H1 (cell line): ENCODE measurements at regions not wholly inside any gene's neighbourhood (a gene's known extent, or its start where the extent isn't known, plus 50 kb on each side); places are given as distances from the start of the nearest gene placed in this dataset.
A peak's percentile ranks its signal among the peaks of the same experiment; 100 is the strongest.

Experiments used
- CTCF ChIA-PET: fragments of 300-600 bp; sonication (Branson Sonifier 250); formaldehyde crosslinking; loops from one replicate; lab custom pipeline; 2021; ENCODE audit not compliant: partially characterized antibody; lab: Charles Lee
- POLR2A ChIA-PET: fragments of 300-600 bp; sonication (Branson Sonifier 250); formaldehyde crosslinking; loops from one replicate; lab custom pipeline; 2021; ENCODE audit warnings: inconsistent platforms; ENCODE audit not compliant: partially characterized antibody; lab: Charles Lee
- DNase-seq, 2 experiments: peaks; one replicate each; pipeline versions ENCODE4 v3.0.0 to v3.0.0-alpha.2; 2010 to 2022; ENCODE audit warnings: low spot score in 2 of 2, low read depth in 1 of 2, mixed read lengths in 1 of 2
- FAIRE-seq: peaks from 2 replicates; lab custom pipeline; 2011; peaks lifted over from hg19 to GRCh38; lab: Jason Lieb, UNC
- H2AFZ ChIP-seq: 2 replicates; pipeline ENCODE4 v1.8.1; 2012; ENCODE audit warnings: low read length, inconsistent platforms
- H2AK5ac ChIP-seq: 2 replicates; pipeline ENCODE4 v1.6.1; 2013; ENCODE audit warnings: low read depth, low read length
- H2BK120ac ChIP-seq: replicated peaks from 2 replicates; pipeline ENCODE3; 2013; ENCODE audit warnings: low read depth, low read length, inconsistent platforms
- H2BK12ac ChIP-seq: 2 replicates; pipeline ENCODE4 v1.6.1; 2013; ENCODE audit warnings: low read depth, low read length
- H2BK15ac ChIP-seq: 2 replicates; pipeline ENCODE4 v1.6.1; 2013; ENCODE audit warnings: low read length
- H2BK20ac ChIP-seq: 2 replicates; pipeline ENCODE4 v1.6.1; 2013; ENCODE audit warnings: low read length
- H2BK5ac ChIP-seq: 2 replicates; pipeline ENCODE4 v1.6.1; 2013; ENCODE audit warnings: low read depth, low read length
- H3K14ac ChIP-seq: 2 replicates; pipeline ENCODE4 v1.6.1; 2013; ENCODE audit warnings: inconsistent platforms; ENCODE audit not compliant: insufficient read length
- H3K18ac ChIP-seq: 2 replicates; pipeline ENCODE4 v1.6.1; 2013; ENCODE audit warnings: low read length; ENCODE audit errors: extremely low read depth
- H3K23ac ChIP-seq: 2 replicates; pipeline ENCODE4 v1.6.1; 2013; ENCODE audit warnings: inconsistent platforms; ENCODE audit not compliant: insufficient read length
- H3K23me2 ChIP-seq: 2 replicates; pipeline ENCODE4 v1.6.1; 2013; ENCODE audit warnings: low read depth, low read length
- H3K27ac ChIP-seq: 2 replicates; pipeline ENCODE4 v1.6.1; 2011; ENCODE audit warnings: low read depth, low read length, inconsistent platforms
- H3K27me3 ChIP-seq, 4 experiments: replicated peaks in 1 of 4; 1 replicate in 1 of 4; 2 replicates in 3 of 4; pipeline versions ENCODE4 v1.6.1 to v1.8.1; 2011 to 2013; ENCODE audit warnings: low read length in 3 of 4, mild to moderate bottlenecking in 3 of 4, inconsistent platforms in 2 of 4, mixed read lengths in 2 of 4, moderate library complexity in 1 of 4; ENCODE audit not compliant: control insufficient read depth in 3 of 4, insufficient read depth in 3 of 4; ENCODE audit errors: extremely low read depth in 1 of 4
- H3K36me3 ChIP-seq, 4 experiments: 2 replicates each; pipeline versions ENCODE4 v1.6.1 to v1.8.1; 2011 to 2013; ENCODE audit warnings: mild to moderate bottlenecking in 4 of 4, low read length in 3 of 4, moderate library complexity in 2 of 4, control low read depth in 1 of 4, inconsistent platforms in 1 of 4; ENCODE audit not compliant: insufficient read depth in 4 of 4, control insufficient read depth in 2 of 4
- H3K4ac ChIP-seq: replicated peaks from 2 replicates; pipeline ENCODE3; 2013; ENCODE audit warnings: low read length, low read depth, mixed read lengths, inconsistent platforms; ENCODE audit not compliant: insufficient read length
- H3K4me1 ChIP-seq, 4 experiments: replicated peaks in 1 of 4; 1 replicate in 1 of 4; 2 replicates in 3 of 4; pipeline versions ENCODE4 v1.6.1 to v1.8.1; 2011 to 2013; ENCODE audit warnings: low read length in 3 of 4, inconsistent platforms in 2 of 4, mixed read lengths in 1 of 4; ENCODE audit not compliant: insufficient read depth in 4 of 4, control insufficient read depth in 3 of 4
- H3K4me2 ChIP-seq, 2 experiments: 2 replicates each; pipeline versions ENCODE4 v1.6.1 to v1.8.1; 2011 to 2013; ENCODE audit warnings: low read depth in 2 of 2, low read length in 2 of 2, control low read depth in 1 of 2, inconsistent platforms in 1 of 2, mild to moderate bottlenecking in 1 of 2; ENCODE audit not compliant: insufficient read depth in 1 of 2
- H3K4me3 ChIP-seq, 4 experiments: fragments of 200-600, 300-600 bp in 1 of 4; sonication (generic), shearing (Covaris generic), sonication (Bioruptor Twin) in 1 of 4; 2 replicates each; pipeline versions ENCODE4 v1.5.1 to v1.8.1; 2011 to 2016; ENCODE audit warnings: low read length in 4 of 4, low read depth in 3 of 4, control low read depth in 2 of 4, inconsistent platforms in 2 of 4, mild to moderate bottlenecking in 2 of 4, mixed read lengths in 1 of 4, moderate library complexity in 1 of 4; ENCODE audit not compliant: insufficient read depth in 2 of 4; ENCODE audit errors: extremely low read depth in 1 of 4
- H3K56ac ChIP-seq: replicated peaks from 2 replicates; pipeline ENCODE3; 2013; ENCODE audit warnings: low read depth, mild to moderate bottlenecking, mixed read lengths, low read length, inconsistent platforms; ENCODE audit not compliant: insufficient read length
- H3K79me1 ChIP-seq: 2 replicates; pipeline ENCODE4 v1.6.1; 2013; ENCODE audit warnings: low read depth, low read length, control low read depth
- H3K79me2 ChIP-seq, 2 experiments: 2 replicates each; pipeline versions ENCODE4 v1.6.1 to v1.8.1; 2012 to 2013; ENCODE audit warnings: low read length in 2 of 2, mild to moderate bottlenecking in 2 of 2, inconsistent platforms in 1 of 2; ENCODE audit not compliant: insufficient read depth in 2 of 2, control insufficient read depth in 1 of 2
- H3K9ac ChIP-seq, 4 experiments: replicated peaks in 1 of 4; 1 replicate in 1 of 4; 2 replicates in 3 of 4; pipeline versions ENCODE4 v1.6.1 to v1.8.1; 2011 to 2013; ENCODE audit warnings: low read depth in 3 of 4, low read length in 3 of 4, control low read depth in 2 of 4, mild to moderate bottlenecking in 2 of 4, moderate library complexity in 2 of 4, inconsistent platforms in 1 of 4; ENCODE audit errors: extremely low read depth in 1 of 4
- H3K9me3 ChIP-seq, 2 experiments: 2 replicates each; pipeline versions ENCODE4 v1.6.1 to v1.8.1; 2012 to 2013; ENCODE audit warnings: mild to moderate bottlenecking in 2 of 2, moderate library complexity in 2 of 2, control low read depth in 1 of 2, inconsistent platforms in 1 of 2, low read depth in 1 of 2, low read length in 1 of 2, mixed read lengths in 1 of 2; ENCODE audit not compliant: insufficient read depth in 2 of 2
- H4K20me1 ChIP-seq, 2 experiments: replicated peaks in 1 of 2; 2 replicates each; pipeline versions ENCODE3 to v1.8.1; 2011 to 2013; ENCODE audit warnings: inconsistent platforms in 2 of 2, low read length in 2 of 2, mild to moderate bottlenecking in 1 of 2; ENCODE audit not compliant: insufficient read depth in 2 of 2, control insufficient read depth in 1 of 2
- H4K5ac ChIP-seq: 2 replicates; pipeline ENCODE4 v1.6.1; 2013; ENCODE audit warnings: low read length, low read depth, mixed read lengths, inconsistent platforms; ENCODE audit not compliant: insufficient read length
- H4K8ac ChIP-seq: 2 replicates; pipeline ENCODE4 v1.8.0; 2013; ENCODE audit warnings: mild to moderate bottlenecking, moderate library complexity, low read length, inconsistent platforms; ENCODE audit not compliant: insufficient read depth; ENCODE audit errors: extremely low read depth
- H4K91ac ChIP-seq: replicated peaks from 2 replicates; pipeline ENCODE3; 2013; ENCODE audit warnings: low read length, mixed read lengths, inconsistent platforms; ENCODE audit not compliant: insufficient read length
- CHD1 ChIP-seq: IDR thresholded peaks from 2 replicates; pipeline ENCODE4 v1.6.1; 2012; ENCODE audit warnings: low read depth, low read length, improper control_type of control experiment
- CREB1 ChIP-seq: IDR thresholded peaks from 2 replicates; pipeline ENCODE4 v1.6.1; 2012; ENCODE audit warnings: inconsistent platforms
- CTCF ChIP-seq, 3 experiments: IDR thresholded peaks; 1 replicate in 2 of 3; 2 replicates in 1 of 3; pipeline versions ENCODE4 v1.5.1 to v1.6.1; 2011; ENCODE audit warnings: low read length in 3 of 3, mild to moderate bottlenecking in 3 of 3, inconsistent platforms in 2 of 3, low read depth in 1 of 3, moderate library complexity in 1 of 3; ENCODE audit not compliant: insufficient read depth in 1 of 3; ENCODE audit errors: control extremely low read depth in 1 of 3
- EGR1 ChIP-seq: IDR thresholded peaks from 2 replicates; pipeline ENCODE4 v1.6.1; 2011; ENCODE audit warnings: low read depth, low read length, borderline replicate concordance
- EP300 ChIP-seq, 2 experiments: IDR thresholded peaks; 1 replicate in 1 of 2; 2 replicates in 1 of 2; pipeline ENCODE4 v1.6.1; 2011 to 2012; ENCODE audit warnings: low read depth in 2 of 2, low read length in 2 of 2, mild to moderate bottlenecking in 2 of 2, borderline replicate concordance in 1 of 2, inconsistent platforms in 1 of 2, moderate library complexity in 1 of 2
- RAD21 ChIP-seq, 2 experiments: IDR thresholded peaks in 1 of 2; conservative IDR thresholded peaks in 1 of 2; 2 replicates each; pipeline ENCODE4 v1.6.1; 2011; ENCODE audit warnings: low read depth in 2 of 2, low read length in 2 of 2, improper control_type of control experiment in 1 of 2, inconsistent platforms in 1 of 2, mild to moderate bottlenecking in 1 of 2, moderate library complexity in 1 of 2
- RBBP5 ChIP-seq: IDR thresholded peaks from 2 replicates; pipeline ENCODE4 v1.7.1; 2012; ENCODE audit warnings: low read depth, mild to moderate bottlenecking, inconsistent platforms, low read length, moderate library complexity, borderline replicate concordance
- SAP30 ChIP-seq: fragments of 300-600 bp; sonication (generic); IDR thresholded peaks from 2 replicates; pipeline ENCODE4 v1.7.1; 2012; ENCODE audit warnings: low read length, moderate library complexity, mild to moderate bottlenecking, inconsistent platforms; ENCODE audit not compliant: insufficient read depth, insufficient replicate concordance
- SUZ12 ChIP-seq: fragments of 200-600 bp; sonication (generic); IDR thresholded peaks from 2 replicates; pipeline ENCODE4 v1.6.1; 2012; ENCODE audit warnings: mild to moderate bottlenecking, inconsistent platforms, low read length, moderate library complexity, mixed read lengths
- TAF1 ChIP-seq: IDR thresholded peaks from 2 replicates; pipeline ENCODE4 v1.6.1; 2011; ENCODE audit warnings: mild to moderate bottlenecking, low read depth, low read length
- YY1 ChIP-seq: IDR thresholded peaks from 2 replicates; pipeline ENCODE4 v1.6.1; 2011; ENCODE audit warnings: low read depth, mild to moderate bottlenecking, low read length
- WGBS, 2 experiments: shearing (Covaris generic) in 1 of 2; methylation state at CpG; one replicate each; pipeline versions ENCODE4 v1.1.6 to v1.1.7; 2013 to 2015; ENCODE audit warnings: low lambda C conversion rate in 2 of 2, mixed read lengths in 2 of 2, inconsistent platforms in 1 of 2, low coverage in 1 of 2, missing lambda C conversion rate in 1 of 2; ENCODE audit not compliant: insufficient replicate concordance in 2 of 2, insufficient coverage in 1 of 2, insufficient read length in 1 of 2; ENCODE audit errors: extremely low coverage in 1 of 2, missing lambda C conversion rate in 1 of 2; 5-methylcytosine and 5-hydroxymethylcytosine counted together

DNA sequence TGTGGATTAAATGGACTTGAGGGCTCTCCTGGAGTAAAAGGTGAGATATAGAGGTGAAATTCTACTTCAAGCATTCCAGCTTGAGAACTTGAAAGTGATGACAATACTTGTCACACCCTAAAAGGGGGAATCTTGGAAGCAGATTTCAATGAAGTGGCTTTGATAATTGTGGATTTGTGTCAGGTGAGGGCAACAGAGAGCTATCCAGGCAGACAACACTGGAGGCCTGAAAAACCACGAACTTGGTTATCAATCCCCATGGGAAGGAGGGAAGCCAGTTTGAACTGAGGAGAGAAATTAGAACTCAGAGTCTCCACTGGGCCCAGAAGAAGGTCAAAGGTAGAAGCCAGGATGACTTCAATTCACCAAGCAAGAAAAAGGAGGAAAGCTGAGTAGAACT lies 263.9 kb downstream of the FIGN start:
- no peak overlapping the region for H3K14ac ChIP-seq
- H3K27me3 ChIP-seq = no peaks in the 10 kb centered on the region
- POLR2A ChIA-PET = interaction anchor here (0.6 to 1.3 kb wide), 2 partner anchors 9 to 264 kb away, joined by 3 read pairs; no protein-coding TSS in a partner anchor
- no peak overlapping the region for H2BK12ac ChIP-seq
- no peak overlapping the region for H3K4ac ChIP-seq
- H3K27ac ChIP-seq = no peak overlapping the region
- no peak overlapping the region for H2AFZ ChIP-seq
- no peaks in the 10 kb centered on the region for H3K79me2 ChIP-seq
- CTCF ChIA-PET = interaction anchor here (0.7 to 2.4 kb wide), 21 partner anchors 9 to 607 kb away, joined by 3 to 10 read pairs (median 4); partner anchors contain the start of gene FIGN
- no peaks in the 10 kb centered on the region for H3K23me2 ChIP-seq
- no peak overlapping the region for H2BK5ac ChIP-seq
- H3K18ac ChIP-seq = no peak overlapping the region
- H3K36me3 ChIP-seq = no peaks in the 10 kb centered on the region
- H4K91ac ChIP-seq = no peak overlapping the region
- no peaks in the 10 kb centered on the region for H4K20me1 ChIP-seq
- H3K23ac ChIP-seq = no peak overlapping the region
- DNase-seq = no peak
- no peak overlapping the region for H4K5ac ChIP-seq
- no peak overlapping the region for H3K4me2 ChIP-seq
- WGBS, 2 experiments = 94% methylated on average over 1 of the region's 1 CpG; no CpG with 5 or more reads in 1 of the 2 experiments
- H3K9me3 ChIP-seq = no peaks in the 10 kb centered on the region
- H2BK120ac ChIP-seq = no peak overlapping the region
- no peak overlapping the region for H4K8ac ChIP-seq
- FAIRE-seq = peak; percentile 63
- no peak overlapping the region for H2BK15ac ChIP-seq
- H2BK20ac ChIP-seq = no peak overlapping the region
- H3K4me1 ChIP-seq = peaks cover 0 to 6% (median 0%) of the 10 kb centered on the region in 4 experiments; a peak in 1 of 7 replicates
- H2AK5ac ChIP-seq = no peak overlapping the region
- H3K9ac ChIP-seq = no peak overlapping the region
- no peak overlapping the region for H3K56ac ChIP-seq
- H3K79me1 ChIP-seq = no peaks in the 10 kb centered on the region
- no peak overlapping the region for H3K4me3 ChIP-seq
- TF ChIP-seq RBBP5 (no peak), CTCF (IDR thresholded peaks at IDR 0.05; ENCODE audit: control extremely low read depth in 1 of 3, insufficient read depth in 1 of 3, low read depth in 1 of 3, low read length in 3 of 3) (peak in 2 of 3 experiments; percentile 32 to 52; a peak in 2 of 4 replicates), YY1 (no peak), TAF1 (no peak), SUZ12 (no peak), RAD21 (IDR thresholded peaks at IDR 0.05 in 1 of 2, conservative IDR thresholded peaks at IDR 0.05 in 1 of 2; ENCODE audit: low read depth in 2 of 2, low read length in 2 of 2) (peak; percentile 75), CREB1 (no peak), EP300 (IDR thresholded peaks at IDR 0.05; ENCODE audit: borderline replicate concordance in 1 of 2, low read depth in 2 of 2, low read length in 2 of 2) (no peak), EGR1 (no peak), CHD1 (no peak), SAP30 (no peak)
